WTC11 (cell line): ENCODE measurements at regions not wholly inside any gene's neighbourhood (a gene's known extent, or its start where the extent isn't known, plus 50 kb on each side); places are given as distances from the start of the nearest gene placed in this dataset.

ENCODE experiments used
- ATAC-seq: fragments of 200-7000 bp; cut with Tn5 transposase; 2 replicates; pipeline ENCODE4 v1.10.0; 2021; ENCODE audit warnings: mild to moderate bottlenecking, moderate library complexity
- CTCF ChIA-PET: fragments of 300-600 bp; sonication (Branson Sonifier 250); formaldehyde crosslinking; loops from one replicate; lab custom pipeline; 2021; ENCODE audit warnings: antibody characterized with exemption; lab: Charles Lee
- POLR2A ChIA-PET: fragments of 350-600 bp; sonication (Branson Sonifier 250); formaldehyde crosslinking; loops from one replicate; lab custom pipeline; 2021; ENCODE audit warnings: antibody characterized with exemption; lab: Charles Lee
- DNase-seq: peaks from one replicate; pipeline ENCODE4 v3.0.0; 2021; ENCODE audit warnings: low spot score
- H3K27ac Mint-ChIP-seq: 2 replicates; pipeline ENCODE4 v1.8.0; 2021; ENCODE audit warnings: mixed read lengths
- H3K27me3 Mint-ChIP-seq: 2 replicates; pipeline ENCODE4 v1.8.0; 2021; ENCODE audit warnings: low read depth, mild to moderate bottlenecking, moderate library complexity, mixed read lengths
- H3K36me3 Mint-ChIP-seq: 2 replicates; pipeline ENCODE4 v1.8.0; 2021; ENCODE audit warnings: mixed read lengths
- H3K4me1 Mint-ChIP-seq: 2 replicates; pipeline ENCODE4 v1.8.0; 2022; ENCODE audit warnings: mixed read lengths
- H3K4me3 Mint-ChIP-seq: 2 replicates; pipeline ENCODE4 v1.8.0; 2021; ENCODE audit warnings: mild to moderate bottlenecking, moderate library complexity, mixed read lengths
- H3K9me3 Mint-ChIP-seq: 2 replicates; pipeline ENCODE4 v1.8.0; 2021; ENCODE audit warnings: mixed read lengths
- AR ChIP-seq: fragments of 250-450 bp; sonication (Bioruptor Pico); IDR thresholded peaks from 2 replicates; pipeline ENCODE4 v1.9.0; 2021; ENCODE audit warnings: mild to moderate bottlenecking
- ARID4B ChIP-seq: sonication (generic); formaldehyde crosslinking; IDR thresholded peaks from 2 replicates; pipeline ENCODE4 v1.8.0; 2023; ENCODE audit warnings: missing genetic modification reagents, mild to moderate bottlenecking, borderline replicate concordance
- E2F5 ChIP-seq: sonication (generic); formaldehyde crosslinking; IDR thresholded peaks from 2 replicates; pipeline ENCODE4 v1.8.1; 2022; ENCODE audit warnings: mild to moderate bottlenecking, moderate library complexity, missing genetic modification reagents
- ETV6 ChIP-seq: sonication (generic); formaldehyde crosslinking; IDR thresholded peaks from 2 replicates; pipeline ENCODE4 v1.8.1; 2022; ENCODE audit warnings: mild to moderate bottlenecking, missing genetic modification reagents
- FOXK1 ChIP-seq: sonication (generic); formaldehyde crosslinking; IDR thresholded peaks from 2 replicates; pipeline ENCODE4 v1.8.0; 2022; ENCODE audit warnings: mild to moderate bottlenecking, moderate library complexity, missing genetic modification reagents
- GTF2I ChIP-seq: fragments of 250-450 bp; sonication (Bioruptor Pico); conservative IDR thresholded peaks from 2 replicates; pipeline ENCODE4 v1.4.0; 2021; ENCODE audit warnings: mild to moderate bottlenecking
- HMGXB4 ChIP-seq: sonication (generic); formaldehyde crosslinking; IDR thresholded peaks from 2 replicates; pipeline ENCODE4 v1.8.1; 2023; ENCODE audit warnings: mild to moderate bottlenecking, moderate library complexity, missing genetic modification reagents
- JUN ChIP-seq: sonication (generic); formaldehyde crosslinking; IDR thresholded peaks from 2 replicates; pipeline ENCODE4 v1.8.0; 2023; ENCODE audit warnings: mild to moderate bottlenecking, missing genetic modification reagents
- MLX ChIP-seq: sonication (generic); formaldehyde crosslinking; IDR thresholded peaks from 2 replicates; pipeline ENCODE4 v1.8.1; 2023; ENCODE audit warnings: mild to moderate bottlenecking, missing genetic modification reagents, moderate library complexity
- NFATC4 ChIP-seq: fragments of 250-450 bp; sonication (Bioruptor Pico); IDR thresholded peaks from 2 replicates; pipeline ENCODE4 v1.9.0; 2021; ENCODE audit warnings: mild to moderate bottlenecking
- NR1H2 ChIP-seq: sonication (generic); formaldehyde crosslinking; IDR thresholded peaks from 2 replicates; pipeline ENCODE4 v1.9.0; 2021; ENCODE audit warnings: mild to moderate bottlenecking, moderate library complexity, missing genetic modification reagents
- SMAD3 ChIP-seq: sonication (generic); formaldehyde crosslinking; IDR thresholded peaks from 2 replicates; pipeline ENCODE4 v1.8.0; 2022; ENCODE audit warnings: missing genetic modification reagents, mild to moderate bottlenecking, borderline replicate concordance
- SOX15 ChIP-seq: fragments of 250-450 bp; sonication (Bioruptor Pico); IDR thresholded peaks from 2 replicates; pipeline ENCODE4 v1.9.0; 2021; ENCODE audit warnings: mild to moderate bottlenecking
- ZMAT4 ChIP-seq: fragments of 250-450 bp; sonication (Bioruptor Pico); IDR thresholded peaks from 2 replicates; pipeline ENCODE4 v1.9.0; 2021; ENCODE audit warnings: mild to moderate bottlenecking
- ZNF219 ChIP-seq: sonication (generic); formaldehyde crosslinking; IDR thresholded peaks from 2 replicates; pipeline ENCODE4 v1.8.0; 2023; ENCODE audit warnings: missing genetic modification reagents, mild to moderate bottlenecking, borderline replicate concordance
- ZNF263 ChIP-seq: sonication (generic); formaldehyde crosslinking; IDR thresholded peaks from 2 replicates; pipeline ENCODE4 v1.8.1; 2022; ENCODE audit warnings: low read depth, mild to moderate bottlenecking, moderate library complexity, missing genetic modification reagents
- ZNF396 ChIP-seq: fragments of 250-450 bp; sonication (Bioruptor Pico); IDR thresholded peaks from 2 replicates; pipeline ENCODE4 v1.8.0; 2021; ENCODE audit warnings: mild to moderate bottlenecking, moderate library complexity, borderline replicate concordance
- ZNF416 ChIP-seq: fragments of 250-450 bp; sonication (Bioruptor Pico); IDR thresholded peaks from 2 replicates; pipeline ENCODE4 v1.9.0; 2021; ENCODE audit warnings: mild to moderate bottlenecking, inconsistent platforms
- ZNF423 ChIP-seq: fragments of 250-450 bp; sonication (Bioruptor Pico); IDR thresholded peaks from 2 replicates; pipeline ENCODE4 v2.1.2; 2022; ENCODE audit warnings: mild to moderate bottlenecking, moderate library complexity

- TF ChIP-seq MLX (CRISPR knock-in tag) (no peak), JUN (CRISPR knock-in tag) (no peak), SOX15 (no peak), AR (CRISPR knock-in tag) (no peak), ETV6 (CRISPR knock-in tag) (no peak), NR1H2 (CRISPR knock-in tag) (no peak), ZNF396 (CRISPR knock-in tag) (no peak), E2F5 (CRISPR knock-in tag) (no peak), ZNF219 (CRISPR knock-in tag) (no peak), ZMAT4 (CRISPR knock-in tag) (no peak)
Measured at GRCh38 chr3:106249159-106249558, 380.3 kb upstream of the CBLB start (continued).

GRCh38 chr3:106249981-106250380 lies 381.2 kb upstream of the CBLB start:
- Mint-ChIP-seq H3K36me3 (peaks cover 14% of the 10 kb centered on the region), H3K9me3 (peaks cover 20% of the 10 kb centered on the region), H3K4me3 (no peak overlapping the region), H3K4me1 (peaks cover 5% of the 10 kb centered on the region), H3K27ac (no peak overlapping the region)
- DNase-seq = no peak
- POLR2A ChIA-PET = no interaction called here
- ATAC-seq = no peak
- TF ChIP-seq ARID4B (CRISPR knock-in tag) (no peak), ZNF423 (no peak), SOX15 (no peak), ZNF263 (no peak), ZNF416 (CRISPR knock-in tag) (no peak), NR1H2 (CRISPR knock-in tag) (no peak)
- TF ChIP-seq, all 79 proteins: peak for 0
- no peaks in the 10 kb centered on the region for H3K27me3 Mint-ChIP-seq
- CTCF ChIA-PET = no interaction called here

GRCh38 chr3:106251160-106251892 lies 382.5 kb upstream of the CBLB start:
- peaks cover 14% of the 10 kb centered on the region for H3K36me3 Mint-ChIP-seq
- H3K4me3 Mint-ChIP-seq = no peak overlapping the region
- POLR2A ChIA-PET = no interaction called here
- ATAC-seq (no peak), DNase-seq (no peak)
- H3K27ac Mint-ChIP-seq = no peak overlapping the region
- peaks cover 7% of the 10 kb centered on the region for H3K4me1 Mint-ChIP-seq
- H3K27me3 Mint-ChIP-seq = no peaks in the 10 kb centered on the region
- CTCF ChIA-PET = no interaction called here
- H3K9me3 Mint-ChIP-seq = peaks cover 20% of the 10 kb centered on the region
- no peak for TF ChIP-seq E2F5 (CRISPR knock-in tag)
- TF ChIP-seq SMAD3 (CRISPR knock-in tag) = no peak
- TF ChIP-seq HMGXB4 (CRISPR knock-in tag) = no peak
- TF ChIP-seq NFATC4 (CRISPR knock-in tag) = no peak
- TF ChIP-seq GTF2I = no peak
- no peak for TF ChIP-seq FOXK1 (CRISPR knock-in tag)
